GM12878 (cell line): ENCODE measurements at regions not wholly inside any gene's neighbourhood (a gene's known extent, or its start where the extent isn't known, plus 50 kb on each side); places are given as distances from the start of the nearest gene placed in this dataset.

ENCODE experiments used
- ATAC-seq: fragments of 200-7000 bp; cut with Tn5 transposase; 3 replicates; pipeline ENCODE4 v1.9.1; 2020; ENCODE audit warnings: mild to moderate bottlenecking, moderate library complexity
- BruUV-seq: library from RNA; stranded (reverse); fragments of 400-500 nt; replicated peaks from 2 replicates; lab custom pipeline; 2021; lab: Mats Ljungman, UMichigan
- CTCF ChIA-PET: fragments of 300-600 bp; sonication (Branson Sonifier 250); formaldehyde crosslinking; extraction: SDS; loops from one replicate; lab custom pipeline; 2021; ENCODE audit warnings: inconsistent platforms; lab: Yijun Ruan, JAX
- POLR2A ChIA-PET: fragments of 350-600 bp; formaldehyde crosslinking; extraction: SDS; loops from one replicate; lab custom pipeline; 2021; ENCODE audit warnings: inconsistent platforms; lab: Charles Lee
- RAD21 ChIA-PET: fragments of 300-600 bp; sonication (Branson Sonifier 250); formaldehyde crosslinking; loops from one replicate; lab custom pipeline; 2023; ENCODE audit warnings: antibody characterized with exemption; ENCODE audit not compliant: unreplicated experiment; lab: Charles Lee
- SMC1A ChIA-PET: fragments of 300-600 bp; sonication (Branson Sonifier 250); formaldehyde crosslinking; loops from one replicate; lab custom pipeline; 2023; ENCODE audit not compliant: unreplicated experiment, uncharacterized antibody; lab: Charles Lee
- DNase-seq: peaks from one replicate; pipeline ENCODE4 v3.0.0-alpha.2; 2011; ENCODE audit warnings: low read depth, low spot score
- FAIRE-seq: peaks from 3 replicates; lab custom pipeline; 2011; peaks lifted over from hg19 to GRCh38; lab: Jason Lieb, UNC
- H2AFZ ChIP-seq: 2 replicates; pipeline ENCODE4 v1.6.0; 2011; ENCODE audit warnings: low read depth, low read length, control low read depth; ENCODE audit not compliant: control insufficient read depth
- H3K27ac ChIP-seq: 2 replicates; pipeline ENCODE4 v1.5.1; 2011; ENCODE audit warnings: control low read depth; ENCODE audit not compliant: control insufficient read depth, insufficient read depth
- H3K27me3 ChIP-seq, 2 experiments: replicated peaks in 1 of 2; 2 replicates each; pipeline versions ENCODE4 v1.6.0 to v1.6.1; 2011; ENCODE audit warnings: low read length in 1 of 2; ENCODE audit not compliant: control insufficient read depth in 2 of 2, insufficient read depth in 2 of 2
- H3K36me3 ChIP-seq, 2 experiments: 2 replicates each; pipeline ENCODE4 v1.5.1; 2011; ENCODE audit warnings: low read length in 1 of 2; ENCODE audit not compliant: control insufficient read depth in 2 of 2, insufficient read depth in 2 of 2
- H3K4me1 ChIP-seq: 2 replicates; pipeline ENCODE4 v1.6.1; 2011; ENCODE audit warnings: mild to moderate bottlenecking, low read length, moderate library complexity, mixed read lengths; ENCODE audit not compliant: control insufficient read depth, insufficient read depth
- H3K4me2 ChIP-seq: 2 replicates; pipeline ENCODE4 v1.6.0; 2011; ENCODE audit warnings: control low read depth; ENCODE audit not compliant: control insufficient read depth, insufficient read depth
- H3K4me3 ChIP-seq: fragments of 200-600 bp; sonication (generic); 2 replicates; pipeline ENCODE4 v1.5.1; 2016
- H3K79me2 ChIP-seq: 2 replicates; pipeline ENCODE4 v1.6.0; 2011; ENCODE audit warnings: low read length; ENCODE audit not compliant: control insufficient read depth, insufficient read depth
- H3K9ac ChIP-seq: 2 replicates; pipeline ENCODE4 v1.8.0; 2011; ENCODE audit warnings: low read length, control low read depth, mixed read lengths; ENCODE audit not compliant: control insufficient read depth, insufficient read depth
- H3K9me3 ChIP-seq: replicated peaks from 3 replicates; pipeline ENCODE4 v1.5.1; 2011; ENCODE audit warnings: mild to moderate bottlenecking, low read length; ENCODE audit not compliant: control insufficient read depth, insufficient read depth
- H4K20me1 ChIP-seq: 2 replicates; pipeline ENCODE4 v1.6.0; 2011; ENCODE audit not compliant: control insufficient read depth, insufficient read depth
- CBX5 ChIP-seq: sonication (generic); IDR thresholded peaks from 2 replicates; pipeline ENCODE4 v1.6.1; 2016; ENCODE audit warnings: low read depth, moderate library complexity, mild to moderate bottlenecking, inconsistent platforms
- DPF2 ChIP-seq: fragments of 450-650 bp; IDR thresholded peaks from 2 replicates; pipeline ENCODE4 v1.6.1; 2017; ENCODE audit warnings: mild to moderate bottlenecking
- EP300 ChIP-seq, 2 experiments: fragments of 150-350 bp in 1 of 2; IDR thresholded peaks; 2 replicates each; pipeline ENCODE4 v1.6.1; 2011 to 2012; ENCODE audit warnings: low read depth in 2 of 2, low read length in 2 of 2, borderline replicate concordance in 1 of 2, improper control_type of control experiment in 1 of 2, inconsistent platforms in 1 of 2; ENCODE audit not compliant: control insufficient read depth in 1 of 2
- FOS ChIP-seq: IDR thresholded peaks from 3 replicates; pipeline ENCODE4 v1.6.1; 2011; ENCODE audit warnings: borderline replicate concordance; ENCODE audit not compliant: insufficient read length; ENCODE audit errors: extremely low read depth
- SP1 ChIP-seq: IDR thresholded peaks from one replicate; pipeline ENCODE4 v1.6.1; 2011; ENCODE audit warnings: low read depth, low read length
- SPI1 ChIP-seq: IDR thresholded peaks from 2 replicates; pipeline ENCODE4 v1.6.1; 2011; ENCODE audit warnings: low read depth, mild to moderate bottlenecking, low read length, moderate library complexity, borderline replicate concordance; ENCODE audit not compliant: insufficient read depth
- TCF7 ChIP-seq: IDR thresholded peaks from 2 replicates; pipeline ENCODE4 v1.6.1; 2014; ENCODE audit warnings: antibody characterized with exemption, borderline replicate concordance
- WGBS: methylation state at CpG from one replicate; pipeline ENCODE4 v1.1.6; 2016; ENCODE audit warnings: low lambda C conversion rate; ENCODE audit not compliant: insufficient replicate concordance, insufficient coverage; ENCODE audit errors: missing lambda C conversion rate; 5-methylcytosine and 5-hydroxymethylcytosine counted together
- in situ Hi-C: fragments of 300-500 bp; cut with MboI; formaldehyde crosslinking; loops from 9 replicates; pipeline ENCODE4 v1.14.3; 2018; ENCODE audit warnings: mixed read lengths
- intact Hi-C: fragments of 100-400 bp; cut with micrococcal nuclease; formaldehyde crosslinking; loops from one replicate; pipeline ENCODE4 v1.14.2; 2022; ENCODE audit not compliant: unreplicated experiment
- TF ChIP-seq, protein P1 (sequence below): IDR thresholded peaks from 2 replicates; pipeline ENCODE4 v1.6.1; 2012; ENCODE audit warnings: low read depth, low read length, improper control_type of control experiment

DNA sequence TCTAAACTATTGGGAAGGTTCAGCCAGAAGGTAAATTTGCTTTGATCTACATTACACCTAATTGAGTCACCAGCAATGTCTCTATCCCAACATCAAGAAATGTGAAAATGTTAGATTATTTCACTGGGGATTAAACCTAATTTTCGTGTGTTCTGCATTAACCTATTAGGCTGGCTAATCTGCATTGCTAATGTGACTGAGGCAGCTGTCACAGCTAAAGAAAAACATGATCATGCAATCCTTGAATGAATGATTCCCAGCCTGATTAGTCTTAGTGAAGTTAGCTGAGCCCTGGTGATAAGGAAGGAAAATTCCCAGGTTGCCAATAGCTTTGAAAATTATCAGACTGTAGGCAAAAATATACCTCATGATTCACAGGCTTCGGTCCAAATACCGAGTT, 135.3 kb downstream of the LINC00237 start:
- ATAC-seq, result no peak

DNA sequence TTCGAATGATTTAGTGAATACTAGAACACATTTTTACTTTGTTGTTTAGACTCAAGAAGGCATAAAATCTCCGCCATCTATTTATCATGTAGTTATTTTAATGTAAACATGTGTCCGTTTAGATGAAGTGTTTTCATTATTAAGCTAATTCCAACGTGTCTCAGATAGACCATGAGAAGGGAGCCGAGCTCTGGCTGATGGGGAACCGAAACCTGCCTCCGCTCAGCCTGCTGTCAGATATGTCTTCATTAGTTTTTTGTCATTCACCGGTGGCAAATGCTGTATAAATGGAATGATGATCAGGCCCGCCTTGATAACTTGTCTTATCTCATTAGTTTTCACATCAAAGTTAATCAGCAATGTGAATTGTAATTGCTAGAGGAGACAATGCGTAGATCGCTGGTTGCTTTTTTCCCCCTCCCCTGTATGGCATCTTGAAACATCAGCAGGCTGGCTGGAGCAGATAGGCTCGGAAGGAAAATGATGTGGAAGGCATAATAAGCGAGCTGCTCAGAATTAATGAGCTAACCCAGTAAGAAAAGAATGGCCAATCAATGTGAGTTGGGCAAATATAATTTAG, 136.4 kb downstream of the LINC00237 start:
- in situ Hi-C loops, result no loop called here
- Histone ChIP-seq H3K27me3 (0 out of 4 replicates have a peak, but pooled peaks cover 0 to 3% of the 10 kb centered on the region in 2 experiments), H3K79me2 (no peaks in the 10 kb centered on the region), H3K27ac (no peak overlapping the region), H3K4me1 (no peaks in the 10 kb centered on the region), H3K4me2 (no peak overlapping the region), H3K9ac (no peak overlapping the region), H3K9me3 (no peaks in the 10 kb centered on the region), H3K36me3 (no peaks in the 10 kb centered on the region), H4K20me1 (no peaks in the 10 kb centered on the region), H3K4me3 (no peak overlapping the region), H2AFZ (no peak overlapping the region)
- DNase-seq (no peak), FAIRE-seq (no peak), ATAC-seq (0 out of 3 replicates have a peak, but pooled peaks have one; percentile 33)
- ChIA-PET RAD21 (no interaction called here), SMC1A (interaction anchor here (0.6 kb wide), 1 partner anchor 1769 kb away, joined by 3 read pairs; no protein-coding TSS in a partner anchor), POLR2A (no interaction called here), CTCF (no interaction called here)
- TF ChIP-seq SP1 (no peak), SPI1 (peak; percentile 32; the same call in 1 of the 2 replicates)
- WGBS, result 48% methylated on average over 13 of the region's 13 CpGs
- intact Hi-C loops, result no loop called here
- no TSS peak for BruUV-seq

More for the DNA sequence above, 135.3 kb downstream of the LINC00237 start:
- Histone ChIP-seq H3K79me2 (no peaks in the 10 kb centered on the region), H3K36me3 (no peaks in the 10 kb centered on the region), H3K27ac (no peak overlapping the region), H3K4me1 (no peaks in the 10 kb centered on the region), H3K9ac (no peak overlapping the region), H4K20me1 (no peaks in the 10 kb centered on the region), H3K9me3 (no peaks in the 10 kb centered on the region), H3K27me3 (0 out of 4 replicates have a peak, but pooled peaks cover 0 to 3% of the 10 kb centered on the region in 2 experiments), H2AFZ (no peak overlapping the region), H3K4me3 (no peak overlapping the region), H3K4me2 (no peak overlapping the region)
- ChIA-PET SMC1A (no interaction called here), POLR2A (no interaction called here), CTCF (interaction anchor here (0.8 kb wide), 1 partner anchor 46 kb away, joined by 3 read pairs; no protein-coding TSS in a partner anchor), RAD21 (no interaction called here)
- BruUV-seq, result no TSS peak
- FAIRE-seq, result no peak
- in situ Hi-C loops, result no loop called here
- 17% methylated on average over 3 of the region's 3 CpGs for whole genome bisulfite sequencing
- DNase-seq, result no peak
- TF ChIP-seq, protein P1, sequence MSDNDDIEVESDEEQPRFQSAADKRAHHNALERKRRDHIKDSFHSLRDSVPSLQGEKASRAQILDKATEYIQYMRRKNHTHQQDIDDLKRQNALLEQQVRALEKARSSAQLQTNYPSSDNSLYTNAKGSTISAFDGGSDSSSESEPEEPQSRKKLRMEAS, result no peak
- TF ChIP-seq CBX5, result no peak
- no peak for TF ChIP-seq EP300 (IDR thresholded peaks at IDR 0.05; ENCODE audit: borderline replicate concordance in 1 of 2, control insufficient read depth in 1 of 2, low read depth in 2 of 2, low read length in 2 of 2)
- TF ChIP-seq DPF2, result no peak
- no peak for TF ChIP-seq FOS
- TF ChIP-seq TCF7, result no peak
- intact Hi-C loops, result no loop called here
